HepG2 (cell line): ENCODE measurements at regions not wholly inside any gene's neighbourhood (a gene's known extent, or its start where the extent isn't known, plus 50 kb on each side); places are given as distances from the start of the nearest gene placed in this dataset.

Experiments used
- AGO1 ChIP-seq: fragments of 200-400 bp; formaldehyde crosslinking; IDR thresholded peaks from 2 replicates; pipeline ENCODE4 v1.6.1; 2017; ENCODE audit warnings: mild to moderate bottlenecking, low read depth, low read length, moderate library complexity; ENCODE audit not compliant: poor library complexity, severe bottlenecking
- ATF2 ChIP-seq: sonication (generic); formaldehyde crosslinking; IDR thresholded peaks from 2 replicates; pipeline ENCODE4 v1.4.0; 2020; ENCODE audit warnings: missing genetic modification reagents
- ELF4 ChIP-seq: sonication (generic); formaldehyde crosslinking; IDR thresholded peaks from 2 replicates; pipeline ENCODE4 v1.5.0; 2020; ENCODE audit warnings: missing genetic modification reagents, mild to moderate bottlenecking, moderate library complexity, borderline replicate concordance
- HHEX ChIP-seq: IDR thresholded peaks from 2 replicates; pipeline ENCODE4 v1.6.1; 2016; ENCODE audit warnings: control low read depth
- KLF6 ChIP-seq: IDR thresholded peaks from 2 replicates; pipeline ENCODE4 v1.8.0; 2016; ENCODE audit warnings: missing biosample characterization, missing genetic modification reagents
- LCORL ChIP-seq, 2 experiments: fragments of 450-650 bp in 1 of 2; sonication (generic) in 1 of 2; formaldehyde crosslinking in 1 of 2; IDR thresholded peaks; 2 replicates each; pipeline versions ENCODE4 v1.5.0 to v1.6.1; 2017 to 2020; ENCODE audit warnings: antibody characterized with exemption in 1 of 2, missing genetic modification reagents in 1 of 2
- MBNL3 ChIP-seq: fragments of 250-450 bp; sonication (Bioruptor Pico); conservative IDR thresholded peaks from 2 replicates; pipeline ENCODE4 v1.8.0; 2022; ENCODE audit warnings: mild to moderate bottlenecking, inconsistent platforms
- REXO4 ChIP-seq: sonication (generic); formaldehyde crosslinking; IDR thresholded peaks from 2 replicates; pipeline ENCODE4 v1.8.0; 2022; ENCODE audit warnings: missing genetic modification reagents, mild to moderate bottlenecking, borderline replicate concordance
- SNAI1 ChIP-seq: sonication (generic); formaldehyde crosslinking; IDR thresholded peaks from 2 replicates; pipeline ENCODE4 v1.5.0; 2020; ENCODE audit warnings: mild to moderate bottlenecking, missing genetic modification reagents, borderline replicate concordance
- SNRNP70 ChIP-seq: fragments of 200-400 bp; formaldehyde crosslinking; IDR thresholded peaks from 2 replicates; pipeline ENCODE4 v1.6.1; 2017; ENCODE audit warnings: mild to moderate bottlenecking, low read depth, low read length, moderate library complexity
- TP53 ChIP-seq: sonication (generic); formaldehyde crosslinking; conservative IDR thresholded peaks from 2 replicates; pipeline ENCODE4 v1.4.0; 2020; ENCODE audit warnings: missing genetic modification reagents
- ZC3H4 ChIP-seq: sonication (generic); formaldehyde crosslinking; IDR thresholded peaks from 2 replicates; pipeline ENCODE4 v1.4.0; 2020; ENCODE audit warnings: missing genetic modification reagents, borderline replicate concordance
- ZNF292 ChIP-seq: sonication (generic); formaldehyde crosslinking; IDR thresholded peaks from 2 replicates; pipeline ENCODE4 v1.8.1; 2022; ENCODE audit warnings: mild to moderate bottlenecking, low read depth, missing genetic modification reagents, borderline replicate concordance
- ZNF34 ChIP-seq: sonication (generic); formaldehyde crosslinking; IDR thresholded peaks from 2 replicates; pipeline ENCODE4 v1.4.0; 2020; ENCODE audit warnings: mild to moderate bottlenecking, missing genetic modification reagents, borderline replicate concordance
- ZNF557 ChIP-seq: sonication (generic); formaldehyde crosslinking; IDR thresholded peaks from 2 replicates; pipeline ENCODE4 v1.4.0; 2020; ENCODE audit warnings: missing genetic modification reagents
- ZNF644 ChIP-seq: IDR thresholded peaks from 2 replicates; pipeline ENCODE4 v1.6.1; 2016; ENCODE audit warnings: low read depth
- ZNF749 ChIP-seq: sonication (generic); formaldehyde crosslinking; IDR thresholded peaks from 2 replicates; pipeline ENCODE4 v1.8.0; 2022; ENCODE audit warnings: mild to moderate bottlenecking, missing genetic modification reagents, moderate library complexity, borderline replicate concordance
- ZNF777 ChIP-seq: sonication (generic); formaldehyde crosslinking; IDR thresholded peaks from 2 replicates; pipeline ENCODE4 v1.4.0; 2020; ENCODE audit warnings: missing genetic modification reagents
- ZSCAN5A ChIP-seq: sonication (generic); formaldehyde crosslinking; IDR thresholded peaks from 2 replicates; pipeline ENCODE4 v1.8.0; 2022; ENCODE audit warnings: mild to moderate bottlenecking, missing genetic modification reagents, borderline replicate concordance
- TF ChIP-seq, protein P1 (sequence below): sonication (generic); formaldehyde crosslinking; IDR thresholded peaks from 2 replicates; pipeline ENCODE4 v1.4.0; 2020; ENCODE audit warnings: missing genetic modification reagents
- TF ChIP-seq, protein P2 (sequence below): sonication (generic); formaldehyde crosslinking; IDR thresholded peaks from 2 replicates; pipeline ENCODE4 v1.5.0; 2020; ENCODE audit warnings: mild to moderate bottlenecking, missing genetic modification reagents
- TF ChIP-seq, protein P3 (sequence below): sonication (generic); formaldehyde crosslinking; IDR thresholded peaks from 2 replicates; pipeline ENCODE4 v1.4.0; 2020; ENCODE audit warnings: missing genetic modification reagents, mild to moderate bottlenecking, borderline replicate concordance

DNA sequence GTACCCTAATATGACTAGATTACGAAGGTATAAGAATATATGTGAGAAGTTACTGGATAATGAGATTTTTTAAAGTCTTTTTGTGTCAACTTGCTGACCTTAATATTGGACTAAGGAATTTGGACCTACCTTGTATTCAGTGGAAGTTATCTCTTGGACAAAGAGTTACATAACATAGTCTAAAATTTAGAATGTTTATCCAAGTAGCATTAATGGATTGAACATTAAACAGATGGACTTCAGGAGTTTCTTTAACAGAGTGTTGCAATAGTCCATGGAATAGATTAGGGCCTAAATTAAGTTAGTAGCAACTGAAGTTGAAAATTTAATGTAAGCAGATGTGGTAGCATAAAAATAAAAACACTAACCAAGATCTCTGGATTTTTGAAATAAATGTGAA is 266.4 kb downstream of the PYDC2 start (continued):
- TF ChIP-seq ELF4 (CRISPR knock-in tag) (no peak), ATF2 (CRISPR knock-in tag) (peak; percentile 38; the same call in 1 of the 2 replicates), TP53 (no peak), KLF6 (no peak), ZNF34 (CRISPR knock-in tag) (no peak), ZSCAN5A (CRISPR knock-in tag) (peak; percentile 85; the same call in 1 of the 2 replicates), ZNF557 (CRISPR knock-in tag) (no peak), MBNL3 (no peak), ZNF777 (CRISPR knock-in tag) (no peak), ZNF292 (CRISPR knock-in tag) (no peak), SNAI1 (no peak), SNRNP70 (no peak), AGO1 (no peak), REXO4 (CRISPR knock-in tag) (no peak), ZC3H4 (no peak), ZNF749 (CRISPR knock-in tag) (no peak), ZNF644 (peak; percentile 48; the same call in 1 of the 2 replicates), LCORL (IDR thresholded peaks at IDR 0.05) (no peak), LCORL (CRISPR knock-in tag; IDR thresholded peaks at IDR 0.05) (no peak), HHEX (CRISPR knock-in tag) (no peak)
- TF ChIP-seq, protein P1, sequence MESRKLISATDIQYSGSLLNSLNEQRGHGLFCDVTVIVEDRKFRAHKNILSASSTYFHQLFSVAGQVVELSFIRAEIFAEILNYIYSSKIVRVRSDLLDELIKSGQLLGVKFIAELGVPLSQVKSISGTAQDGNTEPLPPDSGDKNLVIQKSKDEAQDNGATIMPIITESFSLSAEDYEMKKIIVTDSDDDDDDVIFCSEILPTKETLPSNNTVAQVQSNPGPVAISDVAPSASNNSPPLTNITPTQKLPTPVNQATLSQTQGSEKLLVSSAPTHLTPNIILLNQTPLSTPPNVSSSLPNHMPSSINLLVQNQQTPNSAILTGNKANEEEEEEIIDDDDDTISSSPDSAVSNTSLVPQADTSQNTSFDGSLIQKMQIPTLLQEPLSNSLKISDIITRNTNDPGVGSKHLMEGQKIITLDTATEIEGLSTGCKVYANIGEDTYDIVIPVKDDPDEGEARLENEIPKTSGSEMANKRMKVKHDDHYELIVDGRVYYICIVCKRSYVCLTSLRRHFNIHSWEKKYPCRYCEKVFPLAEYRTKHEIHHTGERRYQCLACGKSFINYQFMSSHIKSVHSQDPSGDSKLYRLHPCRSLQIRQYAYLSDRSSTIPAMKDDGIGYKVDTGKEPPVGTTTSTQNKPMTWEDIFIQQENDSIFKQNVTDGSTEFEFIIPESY, result no peak
- TF ChIP-seq, protein P2, sequence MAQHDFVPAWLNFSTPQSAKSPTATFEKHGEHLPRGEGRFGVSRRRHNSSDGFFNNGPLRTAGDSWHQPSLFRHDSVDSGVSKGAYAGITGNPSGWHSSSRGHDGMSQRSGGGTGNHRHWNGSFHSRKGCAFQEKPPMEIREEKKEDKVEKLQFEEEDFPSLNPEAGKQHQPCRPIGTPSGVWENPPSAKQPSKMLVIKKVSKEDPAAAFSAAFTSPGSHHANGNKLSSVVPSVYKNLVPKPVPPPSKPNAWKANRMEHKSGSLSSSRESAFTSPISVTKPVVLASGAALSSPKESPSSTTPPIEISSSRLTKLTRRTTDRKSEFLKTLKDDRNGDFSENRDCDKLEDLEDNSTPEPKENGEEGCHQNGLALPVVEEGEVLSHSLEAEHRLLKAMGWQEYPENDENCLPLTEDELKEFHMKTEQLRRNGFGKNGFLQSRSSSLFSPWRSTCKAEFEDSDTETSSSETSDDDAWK, result no peak
- TF ChIP-seq, protein P3, sequence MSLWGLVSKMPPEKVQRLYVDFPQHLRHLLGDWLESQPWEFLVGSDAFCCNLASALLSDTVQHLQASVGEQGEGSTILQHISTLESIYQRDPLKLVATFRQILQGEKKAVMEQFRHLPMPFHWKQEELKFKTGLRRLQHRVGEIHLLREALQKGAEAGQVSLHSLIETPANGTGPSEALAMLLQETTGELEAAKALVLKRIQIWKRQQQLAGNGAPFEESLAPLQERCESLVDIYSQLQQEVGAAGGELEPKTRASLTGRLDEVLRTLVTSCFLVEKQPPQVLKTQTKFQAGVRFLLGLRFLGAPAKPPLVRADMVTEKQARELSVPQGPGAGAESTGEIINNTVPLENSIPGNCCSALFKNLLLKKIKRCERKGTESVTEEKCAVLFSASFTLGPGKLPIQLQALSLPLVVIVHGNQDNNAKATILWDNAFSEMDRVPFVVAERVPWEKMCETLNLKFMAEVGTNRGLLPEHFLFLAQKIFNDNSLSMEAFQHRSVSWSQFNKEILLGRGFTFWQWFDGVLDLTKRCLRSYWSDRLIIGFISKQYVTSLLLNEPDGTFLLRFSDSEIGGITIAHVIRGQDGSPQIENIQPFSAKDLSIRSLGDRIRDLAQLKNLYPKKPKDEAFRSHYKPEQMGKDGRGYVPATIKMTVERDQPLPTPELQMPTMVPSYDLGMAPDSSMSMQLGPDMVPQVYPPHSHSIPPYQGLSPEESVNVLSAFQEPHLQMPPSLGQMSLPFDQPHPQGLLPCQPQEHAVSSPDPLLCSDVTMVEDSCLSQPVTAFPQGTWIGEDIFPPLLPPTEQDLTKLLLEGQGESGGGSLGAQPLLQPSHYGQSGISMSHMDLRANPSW, result no peak
